ENCODE measurements at regions not wholly inside any gene's neighbourhood (a gene's known extent, or its start where the extent isn't known, plus 50 kb on each side); places are given as distances from the start of the nearest gene placed in this dataset.

DNA sequence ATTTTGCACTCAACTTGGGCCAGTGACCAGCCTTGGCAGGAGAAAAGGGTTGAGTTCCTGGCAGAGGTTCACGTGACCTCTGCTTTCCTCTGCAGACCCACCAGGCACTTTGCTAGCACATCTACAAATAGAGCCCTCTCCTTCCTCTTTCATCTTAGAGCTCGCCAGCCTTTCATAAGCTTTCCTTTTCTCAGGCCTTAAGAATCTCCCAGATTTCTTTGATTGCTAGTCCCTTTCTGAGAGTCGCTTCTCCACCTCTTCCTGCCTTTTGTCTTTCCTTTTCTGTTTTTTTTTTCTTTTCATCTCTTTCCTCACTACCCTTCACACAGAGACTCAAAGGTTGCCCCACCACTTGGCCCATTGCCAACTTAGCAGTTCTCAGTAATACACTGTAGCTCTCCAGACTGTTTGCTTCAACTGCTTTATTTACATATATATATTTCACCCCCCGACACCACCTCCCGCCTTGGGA is 375.7 kb upstream of the SPRY2 start:
- TF ChIP-seq, protein P1, sequence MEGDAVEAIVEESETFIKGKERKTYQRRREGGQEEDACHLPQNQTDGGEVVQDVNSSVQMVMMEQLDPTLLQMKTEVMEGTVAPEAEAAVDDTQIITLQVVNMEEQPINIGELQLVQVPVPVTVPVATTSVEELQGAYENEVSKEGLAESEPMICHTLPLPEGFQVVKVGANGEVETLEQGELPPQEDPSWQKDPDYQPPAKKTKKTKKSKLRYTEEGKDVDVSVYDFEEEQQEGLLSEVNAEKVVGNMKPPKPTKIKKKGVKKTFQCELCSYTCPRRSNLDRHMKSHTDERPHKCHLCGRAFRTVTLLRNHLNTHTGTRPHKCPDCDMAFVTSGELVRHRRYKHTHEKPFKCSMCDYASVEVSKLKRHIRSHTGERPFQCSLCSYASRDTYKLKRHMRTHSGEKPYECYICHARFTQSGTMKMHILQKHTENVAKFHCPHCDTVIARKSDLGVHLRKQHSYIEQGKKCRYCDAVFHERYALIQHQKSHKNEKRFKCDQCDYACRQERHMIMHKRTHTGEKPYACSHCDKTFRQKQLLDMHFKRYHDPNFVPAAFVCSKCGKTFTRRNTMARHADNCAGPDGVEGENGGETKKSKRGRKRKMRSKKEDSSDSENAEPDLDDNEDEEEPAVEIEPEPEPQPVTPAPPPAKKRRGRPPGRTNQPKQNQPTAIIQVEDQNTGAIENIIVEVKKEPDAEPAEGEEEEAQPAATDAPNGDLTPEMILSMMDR (IDR thresholded peaks at IDR 0.05): no peak
- TF ChIP-seq POLR2A (IDR thresholded peaks at IDR 0.05): no peak
- TF ChIP-seq EP300 (IDR thresholded peaks at IDR 0.05): no peak
- no peak for TF ChIP-seq POLR2AphosphoS5 (IDR thresholded peaks at IDR 0.05)

Measured in gastroesophageal sphincter (tissue), 3 donors.